Ishikawa (cell line): ENCODE measurements at regions not wholly inside any gene's neighbourhood (a gene's known extent, or its start where the extent isn't known, plus 50 kb on each side); places are given as distances from the start of the nearest gene placed in this dataset.

Source experiments
- CEBPB ChIP-seq: IDR thresholded peaks from 2 replicates; pipeline ENCODE4 v1.6.1; 2012
- CREB1 ChIP-seq: IDR thresholded peaks from 2 replicates; pipeline ENCODE4 v1.6.1; 2012; ENCODE audit warnings: low read depth
- EGR1 ChIP-seq: IDR thresholded peaks from 2 replicates; pipeline ENCODE4 v1.6.1; 2012
- EP300 ChIP-seq: IDR thresholded peaks from 2 replicates; pipeline ENCODE4 v1.6.1; 2012; ENCODE audit warnings: borderline replicate concordance
- FOXM1 ChIP-seq: IDR thresholded peaks from 2 replicates; pipeline ENCODE4 v1.6.1; 2012; ENCODE audit warnings: low read depth, borderline replicate concordance
- MAX ChIP-seq: IDR thresholded peaks from 2 replicates; pipeline ENCODE4 v1.6.1; 2012
- NFIC ChIP-seq: IDR thresholded peaks from 2 replicates; pipeline ENCODE4 v1.6.1; 2012
- RAD21 ChIP-seq: IDR thresholded peaks from 2 replicates; pipeline ENCODE4 v1.6.1; 2012; ENCODE audit warnings: low read depth
- REST ChIP-seq: IDR thresholded peaks from 2 replicates; pipeline ENCODE4 v1.6.1; 2012; ENCODE audit warnings: low read depth, mild to moderate bottlenecking
- TAF1 ChIP-seq: IDR thresholded peaks from 2 replicates; pipeline ENCODE4 v1.6.1; 2012; ENCODE audit warnings: low read depth, mild to moderate bottlenecking
- TCF12 ChIP-seq: IDR thresholded peaks from 2 replicates; pipeline ENCODE4 v1.6.1; 2012; ENCODE audit warnings: low read depth
- TEAD4 ChIP-seq: IDR thresholded peaks from 2 replicates; pipeline ENCODE4 v1.6.1; 2012
- USF1 ChIP-seq: IDR thresholded peaks from 2 replicates; pipeline ENCODE4 v1.6.1; 2012
- YY1 ChIP-seq: IDR thresholded peaks from 2 replicates; pipeline ENCODE4 v1.6.1; 2012; ENCODE audit warnings: low read depth
- ZBTB7A ChIP-seq: IDR thresholded peaks from 2 replicates; pipeline ENCODE4 v1.6.1; 2012; ENCODE audit warnings: low read depth

- no peak for TF ChIP-seq USF1
- TF ChIP-seq RAD21 = no peak
- TF ChIP-seq CREB1 = no peak
- no peak for TF ChIP-seq TCF12
These were observed 1049.2 kb upstream of the ZEB2 start for GRCh38 chr2:145569108-145569507.

- TF ChIP-seq CEBPB (no peak), YY1 (no peak), TCF12 (no peak), TEAD4 (no peak), MAX (no peak), RAD21 (no peak), CREB1 (no peak), USF1 (no peak), ZBTB7A (no peak), TAF1 (no peak), NFIC (no peak), FOXM1 (no peak)
These were observed 1044.1 kb upstream of the ZEB2 start for GRCh38 chr2:145563741-145564615.

GRCh38 chr2:145561152-145561551, 1041.2 kb upstream of the ZEB2 start:
- no peak for TF ChIP-seq TAF1
- no peak for TF ChIP-seq CEBPB
- no peak for TF ChIP-seq REST
- no peak for TF ChIP-seq EGR1
- TF ChIP-seq CREB1 = no peak
- TF ChIP-seq YY1 = no peak
- TF ChIP-seq EP300 = no peak
- TF ChIP-seq TCF12 = no peak
- TF ChIP-seq NFIC = no peak
- no peak for TF ChIP-seq FOXM1
- no peak for TF ChIP-seq MAX
- no peak for TF ChIP-seq TEAD4
- no peak for TF ChIP-seq ZBTB7A
- TF ChIP-seq USF1 = no peak
- TF ChIP-seq RAD21 = no peak

GRCh38 chr2:145558617-145559350, 1038.9 kb upstream of the ZEB2 start:
- no peak for TF ChIP-seq TCF12
- no peak for TF ChIP-seq FOXM1
- TF ChIP-seq TAF1 = no peak
- no peak for TF ChIP-seq ZBTB7A
- no peak for TF ChIP-seq MAX
- no peak for TF ChIP-seq CEBPB
- no peak for TF ChIP-seq USF1
- no peak for TF ChIP-seq REST
- TF ChIP-seq RAD21 = no peak
- TF ChIP-seq NFIC = no peak
- no peak for TF ChIP-seq TEAD4
- no peak for TF ChIP-seq YY1
- TF ChIP-seq CREB1 = no peak
- TF ChIP-seq EP300 = no peak
- no peak for TF ChIP-seq EGR1
